K562 (cell line): ENCODE measurements at regions not wholly inside any gene's neighbourhood (a gene's known extent, or its start where the extent isn't known, plus 50 kb on each side); places are given as distances from the start of the nearest gene placed in this dataset.

ENCODE experiments used
- ATAC-seq: fragments of 200-7000 bp; cut with Tn5 transposase; 3 replicates; pipeline ENCODE4 v1.9.1; 2020; ENCODE audit warnings: moderate library complexity
- BruUV-seq: library from RNA; stranded (reverse); fragments of 400-500 nt; replicated peaks from 2 replicates; lab custom pipeline; 2021; lab: Mats Ljungman, UMichigan
- CTCF ChIA-PET: fragments of 300-600 bp; formaldehyde crosslinking; extraction: SDS; loops from one replicate; lab custom pipeline; 2021; ENCODE audit warnings: low intra/inter-chr PET ratio; lab: Yijun Ruan, JAX
- POLR2A ChIA-PET: fragments of 300-600, 350-650 bp; sonication (Branson Sonifier 250); formaldehyde crosslinking; extraction: SDS; loops from one replicate; lab custom pipeline; 2021; ENCODE audit warnings: antibody characterized with exemption, inconsistent platforms; lab: Yijun Ruan, JAX
- DNase-seq, 4 experiments: peaks; one replicate each; pipeline versions ENCODE4 v3.0.0 to v3.0.0-alpha.2; 2011 to 2018; ENCODE audit warnings: low spot score in 3 of 4, mixed read lengths in 3 of 4; ENCODE audit errors: extremely low read depth in 1 of 4
- FAIRE-seq: peaks from 2 replicates; lab custom pipeline; 2011; peaks lifted over from hg19 to GRCh38; lab: Jason Lieb, UNC
- H2AFZ ChIP-seq: 2 replicates; pipeline ENCODE4 v1.6.0; 2011; ENCODE audit warnings: low read depth, low read length, control low read depth, inconsistent platforms
- H3K27ac ChIP-seq: fragments of 200-600 bp; 3 replicates; pipeline ENCODE4 v1.8.0; 2011; ENCODE audit warnings: low read depth, mild to moderate bottlenecking, control low read depth, inconsistent platforms, low read length, moderate library complexity, mixed read lengths; ENCODE audit errors: extremely low read depth
- H3K27me3 ChIP-seq, 2 experiments: fragments of 300-600 bp in 1 of 2; 2 replicates in 1 of 2; 3 replicates in 1 of 2; pipeline versions ENCODE4 v1.6.0 to v1.8.0; 2011; ENCODE audit warnings: inconsistent platforms in 2 of 2, low read length in 2 of 2, mild to moderate bottlenecking in 1 of 2, mixed read lengths in 1 of 2, moderate library complexity in 1 of 2; ENCODE audit not compliant: control insufficient read depth in 2 of 2, insufficient read depth in 2 of 2
- H3K36me3 ChIP-seq: fragments of 300-600 bp; 3 replicates; pipeline ENCODE4 v1.8.0; 2011; ENCODE audit warnings: mild to moderate bottlenecking, low read length, inconsistent platforms; ENCODE audit not compliant: control insufficient read depth, insufficient read depth
- H3K4me1 ChIP-seq, 2 experiments: fragments of 200-600 bp in 1 of 2; replicated peaks in 1 of 2; 2 replicates in 1 of 2; 3 replicates in 1 of 2; pipeline versions ENCODE4 v1.5.1 to v1.8.0; 2011; ENCODE audit warnings: inconsistent platforms in 2 of 2, low read length in 2 of 2, mild to moderate bottlenecking in 1 of 2, mixed read lengths in 1 of 2, moderate library complexity in 1 of 2; ENCODE audit not compliant: control insufficient read depth in 2 of 2, insufficient read depth in 2 of 2
- H3K4me2 ChIP-seq: 2 replicates; pipeline ENCODE4 v1.6.1; 2011; ENCODE audit warnings: low read length, control low read depth, inconsistent platforms, mixed read lengths; ENCODE audit not compliant: insufficient read depth
- H3K4me3 ChIP-seq: fragments of 200-600 bp; sonication (generic), shearing (Covaris generic); 2 replicates; pipeline ENCODE4 v1.5.1; 2016; ENCODE audit warnings: control low read depth, inconsistent platforms
- H3K79me2 ChIP-seq: fragments of 200-600 bp; 3 replicates; pipeline ENCODE4 v1.8.0; 2011; ENCODE audit warnings: low read length, inconsistent platforms; ENCODE audit not compliant: control insufficient read depth, insufficient read depth
- H3K9ac ChIP-seq, 2 experiments: 2 replicates each; pipeline versions ENCODE4 v1.6.0 to v1.6.1; 2011; ENCODE audit warnings: low read depth in 2 of 2, low read length in 2 of 2, control low read depth in 1 of 2, inconsistent platforms in 1 of 2, mild to moderate bottlenecking in 1 of 2, mixed read lengths in 1 of 2; ENCODE audit not compliant: insufficient read depth in 1 of 2
- H3K9me1 ChIP-seq: one replicate; pipeline ENCODE4 v1.6.0; 2011; ENCODE audit warnings: inconsistent platforms, mild to moderate bottlenecking, low read length, moderate library complexity; ENCODE audit not compliant: control insufficient read depth, insufficient read depth
- H3K9me3 ChIP-seq: replicated peaks from 2 replicates; pipeline ENCODE4 v1.5.1; 2011; ENCODE audit warnings: low read depth, low read length, inconsistent platforms; ENCODE audit not compliant: control insufficient read depth, insufficient read depth
- H4K20me1 ChIP-seq: replicated peaks from 2 replicates; pipeline ENCODE4 v1.6.1; 2011; ENCODE audit warnings: low read length, inconsistent platforms, mixed read lengths; ENCODE audit not compliant: control insufficient read depth, insufficient read depth
- ATF2 ChIP-seq: sonication (generic); formaldehyde crosslinking; IDR thresholded peaks from 2 replicates; pipeline ENCODE4 v1.8.1; 2022; ENCODE audit warnings: missing genetic modification reagents
- MTA3 ChIP-seq: fragments of 450-650 bp; formaldehyde crosslinking; IDR thresholded peaks from 2 replicates; pipeline ENCODE4 v1.6.1; 2017; ENCODE audit warnings: mild to moderate bottlenecking, borderline replicate concordance
- PML ChIP-seq: IDR thresholded peaks from 2 replicates; pipeline ENCODE4 v1.6.1; 2012; ENCODE audit warnings: low read length, inconsistent platforms
- RBBP5 ChIP-seq: fragments of 200-600 bp; sonication (generic); IDR thresholded peaks from 2 replicates; pipeline ENCODE4 v1.6.1; 2012; ENCODE audit warnings: borderline replicate concordance, mild to moderate bottlenecking, low read length, control low read depth, inconsistent platforms; ENCODE audit not compliant: insufficient read depth, poor library complexity, severe bottlenecking
- SP1 ChIP-seq: sonication (generic); formaldehyde crosslinking; IDR thresholded peaks from 2 replicates; pipeline ENCODE4 v1.8.1; 2022; ENCODE audit warnings: mild to moderate bottlenecking, missing genetic modification reagents
- YY1 ChIP-seq, 3 experiments: IDR thresholded peaks; 2 replicates each; pipeline ENCODE4 v1.6.1; 2011; ENCODE audit warnings: low read length in 2 of 3, mild to moderate bottlenecking in 2 of 3, moderate library complexity in 2 of 3, borderline replicate concordance in 1 of 3, control low read depth in 1 of 3, low read depth in 1 of 3; ENCODE audit not compliant: insufficient read depth in 3 of 3, insufficient replicate concordance in 2 of 3, control insufficient read depth in 1 of 3, insufficient read length in 1 of 3; ENCODE audit errors: extremely low read depth in 1 of 3
- ZNF121 ChIP-seq: sonication (generic); formaldehyde crosslinking; conservative IDR thresholded peaks from 2 replicates; pipeline ENCODE4 v1.8.0; 2022; ENCODE audit warnings: missing genetic modification reagents
- WGBS: fragments of 100-300 bp; shearing (Covaris generic); methylation state at CpG from one replicate; pipeline ENCODE4 v1.1.6; 2016; ENCODE audit warnings: low coverage, mixed read lengths; ENCODE audit not compliant: insufficient coverage; ENCODE audit errors: missing lambda C conversion rate; 5-methylcytosine and 5-hydroxymethylcytosine counted together
- in situ Hi-C: fragments of 300-500 bp; cut with MboI; formaldehyde crosslinking; loops from 4 replicates; pipeline ENCODE4 v1.15.0; 2018; ENCODE audit warnings: inconsistent platforms, mixed read lengths
- intact Hi-C: fragments of 100-400 bp; cut with micrococcal nuclease; formaldehyde crosslinking; loops from 2 replicates; pipeline ENCODE4 v1.14.2; 2022

- no peak overlapping the region for H2AFZ ChIP-seq
- H3K9ac ChIP-seq = no peak overlapping the region
- H3K36me3 ChIP-seq = no peaks in the 10 kb centered on the region
- intact Hi-C loops = no loop called here
- H3K9me1 ChIP-seq = no peaks in the 10 kb centered on the region
- TF ChIP-seq SP1 (CRISPR knock-in tag) (no peak), RBBP5 (no peak), ATF2 (CRISPR knock-in tag) (no peak), PML (no peak), MTA3 (no peak), YY1 (IDR thresholded peaks at IDR 0.05; ENCODE audit: borderline replicate concordance in 1 of 3, control insufficient read depth in 1 of 3, extremely low read depth in 1 of 3, insufficient read depth in 3 of 3, insufficient read length in 1 of 3, insufficient replicate concordance in 2 of 3, low read depth in 1 of 3, low read length in 2 of 3) (no peak), ZNF121 (CRISPR knock-in tag) (no peak)
- TF ChIP-seq, all 486 proteins: peak for 0
- FAIRE-seq = no peak
- no TSS peak for BruUV-seq
- Histone ChIP-seq H3K27ac (no peak overlapping the region), H3K4me3 (no peak overlapping the region), H3K9me3 (no peaks in the 10 kb centered on the region), H3K79me2 (no peaks in the 10 kb centered on the region), H4K20me1 (no peaks in the 10 kb centered on the region), H3K4me2 (no peak overlapping the region), H3K4me1 (no peaks in the 10 kb centered on the region), H3K27me3 (no peaks in the 10 kb centered on the region)
- in situ Hi-C loops = no loop called here
- WGBS = 0% methylated on average over 9 of the region's 12 CpGs
- ATAC-seq = no peak
- no peak for DNase-seq
- ChIA-PET POLR2A (no interaction called here), CTCF (no interaction called here)
These were observed 1383.0 kb upstream of the TENM3 start for GRCh38 chr4:180860089-180860720.
